Natural killer cell (primary cell): ENCODE measurements at regions not wholly inside any gene's neighbourhood (a gene's known extent, or its start where the extent isn't known, plus 50 kb on each side); places are given as distances from the start of the nearest gene placed in this dataset.

Experiments used
- ATAC-seq, 3 donors: fragments of 150-1000 bp in 2 of 3; fragments of 200-7000 bp in 1 of 3; cut with Tn5 transposase; 1 replicate in 1 of 3; 2 replicates in 2 of 3; pipeline ENCODE4 v1.10.0; 2021; ENCODE audit warnings: mild to moderate bottlenecking in 2 of 3, moderate library complexity in 2 of 3
- DNase-seq, 2 donors: peaks; one replicate each; pipeline versions ENCODE4 v3.0.0 to v3.0.0-alpha.2; 2013 to 2021; ENCODE audit warnings: mixed read lengths in 1 of 2
- H3K27ac ChIP-seq: one replicate; pipeline ENCODE4 v1.5.1; 2013; ENCODE audit warnings: mild to moderate bottlenecking, low read length
- H3K27me3 ChIP-seq: one replicate; pipeline ENCODE4 v1.6.1; 2013; ENCODE audit warnings: low read length; ENCODE audit not compliant: control insufficient read depth, insufficient read depth
- H3K36me3 ChIP-seq: one replicate; pipeline ENCODE4 v1.6.1; 2013; ENCODE audit warnings: low read length; ENCODE audit not compliant: control insufficient read depth, insufficient read depth
- H3K4me1 ChIP-seq: one replicate; pipeline ENCODE4 v1.6.1; 2013; ENCODE audit warnings: low read length; ENCODE audit not compliant: control insufficient read depth, insufficient read depth
- H3K4me3 ChIP-seq: one replicate; pipeline ENCODE4 v1.5.1; 2013; ENCODE audit warnings: low read length
- H3K9me3 ChIP-seq: one replicate; pipeline ENCODE4 v1.6.1; 2013; ENCODE audit warnings: low read length; ENCODE audit not compliant: control insufficient read depth, insufficient read depth
- H3K27ac Mint-ChIP-seq, 2 donors: one replicate each; pipeline ENCODE4 v1.8.0; 2022; ENCODE audit warnings: mild to moderate bottlenecking in 2 of 2, mixed read lengths in 2 of 2, moderate library complexity in 1 of 2
- H3K27me3 Mint-ChIP-seq, 2 donors: one replicate each; pipeline ENCODE4 v1.8.0; 2022; ENCODE audit warnings: low read depth in 2 of 2, mixed read lengths in 2 of 2
- H3K36me3 Mint-ChIP-seq: one replicate; pipeline ENCODE4 v1.8.0; 2022; ENCODE audit warnings: mixed read lengths
- H3K4me1 Mint-ChIP-seq, 2 donors: one replicate each; pipeline ENCODE4 v1.8.0; 2022; ENCODE audit warnings: mixed read lengths in 2 of 2
- H3K4me3 Mint-ChIP-seq: one replicate; pipeline ENCODE4 v1.8.0; 2022; ENCODE audit warnings: mild to moderate bottlenecking, moderate library complexity, mixed read lengths
- H3K9me3 Mint-ChIP-seq, 2 donors: one replicate each; pipeline ENCODE4 v1.8.0; 2022; ENCODE audit warnings: mixed read lengths in 2 of 2
- CTCF ChIP-seq: fragments of 200-600 bp; IDR thresholded peaks from one replicate; pipeline ENCODE4 v1.8.0; 2022; ENCODE audit warnings: antibody characterized with exemption
- WGBS: methylation state at CpG from one replicate; pipeline ENCODE4 v1.1.7; 2013; ENCODE audit warnings: missing lambda C conversion rate; ENCODE audit not compliant: insufficient coverage; 5-methylcytosine and 5-hydroxymethylcytosine counted together
- intact Hi-C: fragments of 100-400 bp; cut with micrococcal nuclease; formaldehyde crosslinking; loops from one replicate; pipeline ENCODE4 v1.14.2; 2022

GRCh38 chr6:24031496-24031895 is 94.5 kb upstream of the NRSN1 start:
- Histone ChIP-seq H3K4me3 (no peak overlapping the region), H3K27me3 (no peaks in the 10 kb centered on the region), H3K4me1 (no peaks in the 10 kb centered on the region), H3K27ac (no peak overlapping the region), H3K9me3 (peaks cover 4% of the 10 kb centered on the region), H3K36me3 (no peaks in the 10 kb centered on the region)
- no peak for TF ChIP-seq CTCF
- H3K4me1 Mint-ChIP-seq = no peaks in the 10 kb centered on the region
- H3K27me3 Mint-ChIP-seq = no peaks in the 10 kb centered on the region
- peaks cover 20 to 27% of the 10 kb centered on the region in 2 donors for H3K9me3 Mint-ChIP-seq
- 83% methylated on average over 2 of the region's 2 CpGs for WGBS
- intact Hi-C loops = no loop called here
- no peak overlapping the region for H3K27ac Mint-ChIP-seq
- H3K4me3 Mint-ChIP-seq = no peak overlapping the region
- ATAC-seq (no peak), DNase-seq (no peak)
- H3K36me3 Mint-ChIP-seq = peaks cover 8% of the 10 kb centered on the region

GRCh38 chr6:24032896-24033688 is 92.9 kb upstream of the NRSN1 start:
- H3K36me3 Mint-ChIP-seq = peaks cover 14% of the 10 kb centered on the region
- ATAC-seq (no peak), DNase-seq (no peak)
- Histone ChIP-seq H3K9me3 (no peaks in the 10 kb centered on the region), H3K4me3 (no peak overlapping the region), H3K27ac (no peak overlapping the region), H3K36me3 (no peaks in the 10 kb centered on the region), H3K4me1 (no peaks in the 10 kb centered on the region), H3K27me3 (no peaks in the 10 kb centered on the region)
- no peaks in the 10 kb centered on the region for H3K27me3 Mint-ChIP-seq
- no peak overlapping the region for H3K27ac Mint-ChIP-seq
- intact Hi-C loops = no loop called here
- no peak overlapping the region for H3K4me3 Mint-ChIP-seq
- TF ChIP-seq CTCF = no peak
- WGBS = 100% methylated on average over 3 of the region's 4 CpGs
- H3K4me1 Mint-ChIP-seq = no peaks in the 10 kb centered on the region
- peaks cover 20 to 22% of the 10 kb centered on the region in 2 donors for H3K9me3 Mint-ChIP-seq

- intact Hi-C loops = no loop called here
- 100% methylated on average over 1 of the region's 2 CpGs for WGBS
- H3K4me1 Mint-ChIP-seq = no peaks in the 10 kb centered on the region
- H3K4me3 Mint-ChIP-seq = no peak overlapping the region
- no peak overlapping the region for H3K27ac Mint-ChIP-seq
- no peaks in the 10 kb centered on the region for H3K27me3 Mint-ChIP-seq
- H3K36me3 ChIP-seq = no peaks in the 10 kb centered on the region
- H3K4me3 ChIP-seq = no peak overlapping the region
- peaks cover 15 to 16% of the 10 kb centered on the region in 2 donors for H3K9me3 Mint-ChIP-seq
- no peak for TF ChIP-seq CTCF
- H3K27ac ChIP-seq = no peak overlapping the region
- ATAC-seq (no peak), DNase-seq (no peak)
- H3K27me3 ChIP-seq = no peaks in the 10 kb centered on the region
- H3K4me1 ChIP-seq = no peaks in the 10 kb centered on the region
- no peaks in the 10 kb centered on the region for H3K9me3 ChIP-seq
- H3K36me3 Mint-ChIP-seq = peaks cover 13% of the 10 kb centered on the region
Measured at GRCh38 chr6:24043848-24044247, 82.2 kb upstream of the NRSN1 start.
